Chondrocyte (in vitro differentiated cells): ENCODE measurements at regions not wholly inside any gene's neighbourhood (a gene's known extent, or its start where the extent isn't known, plus 50 kb on each side); places are given as distances from the start of the nearest gene placed in this dataset.

Source experiments
- DNase-seq: peaks from one replicate; pipeline ENCODE4 v3.0.0; 2021; ENCODE audit warnings: mixed read lengths, low spot score
- H3K27ac Mint-ChIP-seq: one replicate; pipeline ENCODE4 v1.8.0; 2021; ENCODE audit warnings: mild to moderate bottlenecking, moderate library complexity, mixed read lengths; ENCODE audit not compliant: unreplicated experiment
- H3K27me3 Mint-ChIP-seq: 2 replicates; pipeline ENCODE4 v1.8.0; 2021; ENCODE audit warnings: low read depth, mixed read lengths
- H3K36me3 Mint-ChIP-seq: 2 replicates; pipeline ENCODE4 v1.8.0; 2021; ENCODE audit warnings: low read depth, mixed read lengths
- H3K4me1 Mint-ChIP-seq: 2 replicates; pipeline ENCODE4 v1.8.0; 2021; ENCODE audit warnings: low read depth, mild to moderate bottlenecking, mixed read lengths
- H3K4me3 Mint-ChIP-seq: one replicate; pipeline ENCODE4 v1.8.0; 2021; ENCODE audit warnings: mild to moderate bottlenecking, moderate library complexity, mixed read lengths; ENCODE audit not compliant: unreplicated experiment
- H3K9me3 Mint-ChIP-seq: 2 replicates; pipeline ENCODE4 v1.8.0; 2021; ENCODE audit warnings: low read depth, mixed read lengths
- TF ChIP-seq, protein P1 (sequence below): fragments of 200-600 bp; sonication (generic); IDR thresholded peaks from 2 replicates; pipeline ENCODE4 v1.5.0; 2021; ENCODE audit warnings: antibody characterized with exemption, mild to moderate bottlenecking, moderate library complexity

DNA sequence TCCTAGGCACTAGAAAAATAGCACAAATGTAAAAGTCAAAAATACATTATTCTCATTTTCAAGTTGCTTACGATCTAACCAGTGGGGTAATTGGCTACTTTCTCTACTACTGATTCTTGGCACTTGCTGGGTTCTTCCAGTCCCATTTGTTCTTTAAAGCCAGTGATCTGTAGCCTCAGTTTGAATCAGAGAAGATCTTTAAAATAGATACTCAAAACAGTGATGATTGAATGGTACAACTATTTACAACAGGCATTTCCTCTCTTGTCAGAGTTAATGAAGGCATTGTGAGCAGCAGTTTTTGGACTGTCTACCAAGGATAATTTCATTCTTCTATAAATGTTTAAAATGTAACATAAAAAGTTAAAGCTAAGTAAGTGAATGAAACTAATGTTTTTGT is 128.3 kb upstream of the FSIP2 start:
- Mint-ChIP-seq H3K27ac (no peak overlapping the region), H3K4me3 (no peak overlapping the region), H3K4me1 (peaks cover 6% of the 10 kb centered on the region), H3K9me3 (peaks cover 9% of the 10 kb centered on the region), H3K27me3 (no peaks in the 10 kb centered on the region), H3K36me3 (peaks cover 5% of the 10 kb centered on the region)
- DNase-seq, result no peak
- TF ChIP-seq, protein P1, sequence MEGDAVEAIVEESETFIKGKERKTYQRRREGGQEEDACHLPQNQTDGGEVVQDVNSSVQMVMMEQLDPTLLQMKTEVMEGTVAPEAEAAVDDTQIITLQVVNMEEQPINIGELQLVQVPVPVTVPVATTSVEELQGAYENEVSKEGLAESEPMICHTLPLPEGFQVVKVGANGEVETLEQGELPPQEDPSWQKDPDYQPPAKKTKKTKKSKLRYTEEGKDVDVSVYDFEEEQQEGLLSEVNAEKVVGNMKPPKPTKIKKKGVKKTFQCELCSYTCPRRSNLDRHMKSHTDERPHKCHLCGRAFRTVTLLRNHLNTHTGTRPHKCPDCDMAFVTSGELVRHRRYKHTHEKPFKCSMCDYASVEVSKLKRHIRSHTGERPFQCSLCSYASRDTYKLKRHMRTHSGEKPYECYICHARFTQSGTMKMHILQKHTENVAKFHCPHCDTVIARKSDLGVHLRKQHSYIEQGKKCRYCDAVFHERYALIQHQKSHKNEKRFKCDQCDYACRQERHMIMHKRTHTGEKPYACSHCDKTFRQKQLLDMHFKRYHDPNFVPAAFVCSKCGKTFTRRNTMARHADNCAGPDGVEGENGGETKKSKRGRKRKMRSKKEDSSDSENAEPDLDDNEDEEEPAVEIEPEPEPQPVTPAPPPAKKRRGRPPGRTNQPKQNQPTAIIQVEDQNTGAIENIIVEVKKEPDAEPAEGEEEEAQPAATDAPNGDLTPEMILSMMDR, result no peak

DNA sequence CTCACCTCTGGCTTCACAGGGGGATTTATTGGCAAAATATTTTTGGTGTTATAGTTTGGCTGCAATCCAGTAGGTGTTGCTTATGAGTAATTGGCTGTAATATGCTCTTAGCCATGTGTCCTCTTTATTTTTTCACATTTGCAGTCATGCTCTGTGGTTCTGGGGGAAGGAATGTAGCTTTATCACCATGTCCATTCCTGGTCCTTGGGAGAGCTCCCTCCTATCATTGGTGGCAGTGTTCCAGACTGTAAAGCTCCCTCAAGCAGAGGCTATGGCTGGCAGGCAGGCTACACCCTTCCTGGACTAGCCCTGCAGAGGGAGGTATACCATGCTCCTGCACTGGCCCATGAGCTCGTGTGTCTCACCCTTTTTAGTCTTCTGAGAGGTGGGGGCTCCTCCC is 120.0 kb upstream of the FSIP2 start:
- peak overlapping the region; percentile 22 for H3K27ac Mint-ChIP-seq
- H3K36me3 Mint-ChIP-seq, result peaks cover 7% of the 10 kb centered on the region
- no peaks in the 10 kb centered on the region for H3K27me3 Mint-ChIP-seq
- peak; percentile 34 for DNase-seq
- TF ChIP-seq, protein P1, result no peak
- H3K4me3 Mint-ChIP-seq, result no peak overlapping the region
- peaks cover 8% of the 10 kb centered on the region for H3K4me1 Mint-ChIP-seq
- H3K9me3 Mint-ChIP-seq, result peaks cover 20% of the 10 kb centered on the region

DNA sequence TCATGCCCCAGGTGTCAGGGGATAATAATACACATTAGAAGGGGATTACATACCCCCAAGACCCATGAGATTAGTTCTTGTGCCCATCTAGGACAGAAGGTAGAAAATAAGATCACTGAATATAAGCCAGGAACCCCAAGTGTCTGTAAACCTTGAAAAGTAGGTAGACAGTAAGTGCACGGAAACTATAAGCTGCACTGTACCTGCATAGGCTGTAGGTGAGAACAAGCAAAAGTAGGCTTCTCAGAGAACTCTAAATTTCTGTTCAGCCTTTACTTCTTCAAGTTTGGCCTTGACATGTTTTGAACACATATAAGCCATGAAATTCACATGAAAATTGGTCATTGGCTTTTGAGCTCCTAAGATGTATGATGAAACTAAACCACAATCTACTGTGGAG is 113.0 kb upstream of the FSIP2 start:
- Mint-ChIP-seq H3K4me3 (no peak overlapping the region), H3K4me1 (no peaks in the 10 kb centered on the region)
- TF ChIP-seq, protein P1, result no peak

DNA sequence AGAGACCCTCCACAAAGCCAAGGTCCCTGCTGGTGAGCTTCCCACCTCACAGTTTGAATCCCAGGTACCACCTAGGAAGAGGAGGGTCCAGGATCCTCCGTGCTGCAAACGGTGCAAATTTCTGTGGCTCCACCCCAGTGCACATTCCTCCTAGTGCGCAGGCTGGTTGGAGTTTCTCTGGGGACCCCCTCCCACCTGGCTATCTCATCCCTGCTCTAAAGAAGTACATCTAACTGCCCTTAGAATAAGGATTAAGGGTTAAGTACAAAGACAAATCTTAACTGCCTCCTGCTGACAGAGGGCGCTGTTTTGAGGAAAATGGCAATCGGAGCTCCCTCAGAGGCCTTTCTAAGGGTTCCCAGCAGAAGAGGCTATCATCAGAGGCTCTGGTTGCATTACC is 109.6 kb upstream of the FSIP2 start:
- no peaks in the 10 kb centered on the region for H3K27me3 Mint-ChIP-seq
- no peaks in the 10 kb centered on the region for H3K9me3 Mint-ChIP-seq
- TF ChIP-seq, protein P1, result peak; percentile 34
- no peak overlapping the region for H3K27ac Mint-ChIP-seq
- H3K4me3 Mint-ChIP-seq, result no peak overlapping the region
- peaks cover 2% of the 10 kb centered on the region for H3K36me3 Mint-ChIP-seq
- no peaks in the 10 kb centered on the region for H3K4me1 Mint-ChIP-seq
- no peak for DNase-seq

More for the DNA sequence above, 113.0 kb upstream of the FSIP2 start:
- no peak overlapping the region for H3K27ac Mint-ChIP-seq
- no peaks in the 10 kb centered on the region for H3K9me3 Mint-ChIP-seq
- H3K27me3 Mint-ChIP-seq, result no peaks in the 10 kb centered on the region
- peaks cover 2% of the 10 kb centered on the region for H3K36me3 Mint-ChIP-seq
- DNase-seq, result no peak

DNA sequence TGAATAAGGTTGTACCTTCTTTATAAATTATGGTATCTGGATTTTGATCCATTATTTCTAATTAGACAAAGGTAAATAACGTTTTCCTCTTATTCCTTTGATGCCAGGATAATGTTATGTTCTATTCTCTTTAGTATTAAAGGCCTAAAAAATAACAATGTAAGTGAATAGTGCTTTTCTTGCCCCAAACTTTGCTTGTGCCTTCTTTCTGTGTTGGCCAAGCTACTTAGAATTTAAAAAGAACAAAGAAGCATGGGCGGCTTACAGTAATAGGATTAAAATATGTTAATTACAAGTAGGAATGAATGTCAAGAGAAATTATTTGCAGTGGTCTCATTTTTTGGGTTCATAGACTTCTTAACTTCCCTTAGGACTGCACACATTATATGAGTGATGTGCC is 105.0 kb upstream of the FSIP2 start:
- H3K27me3 Mint-ChIP-seq, result no peaks in the 10 kb centered on the region
- no peak overlapping the region for H3K27ac Mint-ChIP-seq
- DNase-seq, result no peak
- H3K9me3 Mint-ChIP-seq, result no peaks in the 10 kb centered on the region
- no peaks in the 10 kb centered on the region for H3K4me1 Mint-ChIP-seq
- H3K36me3 Mint-ChIP-seq, result no peaks in the 10 kb centered on the region
- no peak overlapping the region for H3K4me3 Mint-ChIP-seq
- TF ChIP-seq, protein P1, result no peak
